ENCODE measurements at regions not wholly inside any gene's neighbourhood (a gene's known extent, or its start where the extent isn't known, plus 50 kb on each side); places are given as distances from the start of the nearest gene placed in this dataset.

DNA sequence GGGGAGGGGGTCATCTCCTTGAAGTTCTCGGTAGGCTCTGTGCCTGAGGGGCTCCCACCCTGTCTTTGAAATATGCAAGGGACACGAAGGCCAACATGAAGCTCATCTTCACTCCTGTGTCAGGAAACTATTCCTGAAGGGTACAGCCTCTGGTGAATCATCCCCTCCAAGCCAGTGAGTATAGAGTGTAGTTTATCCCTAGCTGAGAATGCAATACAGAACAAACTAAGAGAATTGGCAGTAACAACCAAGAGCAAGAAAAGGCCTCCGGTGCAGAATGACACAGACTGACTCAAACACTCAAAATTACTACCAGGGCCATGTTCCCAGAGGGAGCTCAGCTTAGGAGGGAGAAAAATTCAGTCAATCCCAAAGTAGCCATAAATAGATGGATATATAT is 413.3 kb downstream of the BCL11A start:
- TF ChIP-seq, protein P1, sequence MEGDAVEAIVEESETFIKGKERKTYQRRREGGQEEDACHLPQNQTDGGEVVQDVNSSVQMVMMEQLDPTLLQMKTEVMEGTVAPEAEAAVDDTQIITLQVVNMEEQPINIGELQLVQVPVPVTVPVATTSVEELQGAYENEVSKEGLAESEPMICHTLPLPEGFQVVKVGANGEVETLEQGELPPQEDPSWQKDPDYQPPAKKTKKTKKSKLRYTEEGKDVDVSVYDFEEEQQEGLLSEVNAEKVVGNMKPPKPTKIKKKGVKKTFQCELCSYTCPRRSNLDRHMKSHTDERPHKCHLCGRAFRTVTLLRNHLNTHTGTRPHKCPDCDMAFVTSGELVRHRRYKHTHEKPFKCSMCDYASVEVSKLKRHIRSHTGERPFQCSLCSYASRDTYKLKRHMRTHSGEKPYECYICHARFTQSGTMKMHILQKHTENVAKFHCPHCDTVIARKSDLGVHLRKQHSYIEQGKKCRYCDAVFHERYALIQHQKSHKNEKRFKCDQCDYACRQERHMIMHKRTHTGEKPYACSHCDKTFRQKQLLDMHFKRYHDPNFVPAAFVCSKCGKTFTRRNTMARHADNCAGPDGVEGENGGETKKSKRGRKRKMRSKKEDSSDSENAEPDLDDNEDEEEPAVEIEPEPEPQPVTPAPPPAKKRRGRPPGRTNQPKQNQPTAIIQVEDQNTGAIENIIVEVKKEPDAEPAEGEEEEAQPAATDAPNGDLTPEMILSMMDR (IDR thresholded peaks at IDR 0.05; ENCODE audit: low read depth, low read length): no peak
- no peak for DNase-seq (ENCODE audit: extremely low read depth, low read depth)

DNA sequence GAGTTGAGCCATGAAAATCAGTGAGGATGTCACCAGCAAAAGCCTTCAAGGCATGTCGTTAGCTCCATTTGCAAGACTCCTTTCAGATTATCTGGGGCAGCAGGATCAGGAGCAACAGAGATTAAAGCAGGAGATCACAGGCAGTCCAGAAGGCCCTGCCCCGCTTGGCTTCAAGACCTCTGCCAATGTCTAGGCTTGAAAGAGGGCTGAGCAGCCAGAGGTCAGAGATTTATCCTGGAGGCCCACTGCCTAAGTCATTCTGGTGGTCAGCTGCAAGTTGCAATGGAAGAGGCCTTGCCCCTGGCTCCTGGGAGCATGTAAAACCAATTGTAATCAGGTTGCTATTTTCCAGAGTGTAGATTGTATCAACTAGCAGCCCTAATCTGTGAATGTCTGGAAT is 416.5 kb downstream of the BCL11A start:
- TF ChIP-seq, protein P1 (IDR thresholded peaks at IDR 0.05; ENCODE audit: low read depth, low read length): no peak
- DNase-seq (ENCODE audit: extremely low read depth, low read depth): no peak

DNA sequence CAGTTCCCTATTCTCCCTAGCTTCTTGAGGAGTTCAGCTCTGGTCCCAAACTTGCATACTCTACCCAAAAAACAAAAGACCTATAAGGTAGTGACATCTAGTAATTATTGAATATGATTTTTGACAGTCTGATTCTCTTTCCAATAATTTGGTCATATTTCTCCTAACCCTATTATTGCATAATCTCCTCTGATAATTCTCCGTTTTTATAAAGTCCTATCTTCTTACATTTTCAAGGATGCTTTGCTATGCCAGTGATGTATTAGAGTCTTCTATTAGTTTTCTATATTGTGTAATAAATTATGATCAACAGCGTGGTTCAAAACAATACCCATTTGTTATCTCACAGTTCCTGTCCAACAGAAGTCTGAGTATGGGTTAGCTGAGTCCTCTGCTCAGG is 426.3 kb downstream of the BCL11A start:
- TF ChIP-seq, protein P1 (IDR thresholded peaks at IDR 0.05; ENCODE audit: low read depth, low read length): no peak
- no peak for DNase-seq (ENCODE audit: extremely low read depth, low read depth)

DNA sequence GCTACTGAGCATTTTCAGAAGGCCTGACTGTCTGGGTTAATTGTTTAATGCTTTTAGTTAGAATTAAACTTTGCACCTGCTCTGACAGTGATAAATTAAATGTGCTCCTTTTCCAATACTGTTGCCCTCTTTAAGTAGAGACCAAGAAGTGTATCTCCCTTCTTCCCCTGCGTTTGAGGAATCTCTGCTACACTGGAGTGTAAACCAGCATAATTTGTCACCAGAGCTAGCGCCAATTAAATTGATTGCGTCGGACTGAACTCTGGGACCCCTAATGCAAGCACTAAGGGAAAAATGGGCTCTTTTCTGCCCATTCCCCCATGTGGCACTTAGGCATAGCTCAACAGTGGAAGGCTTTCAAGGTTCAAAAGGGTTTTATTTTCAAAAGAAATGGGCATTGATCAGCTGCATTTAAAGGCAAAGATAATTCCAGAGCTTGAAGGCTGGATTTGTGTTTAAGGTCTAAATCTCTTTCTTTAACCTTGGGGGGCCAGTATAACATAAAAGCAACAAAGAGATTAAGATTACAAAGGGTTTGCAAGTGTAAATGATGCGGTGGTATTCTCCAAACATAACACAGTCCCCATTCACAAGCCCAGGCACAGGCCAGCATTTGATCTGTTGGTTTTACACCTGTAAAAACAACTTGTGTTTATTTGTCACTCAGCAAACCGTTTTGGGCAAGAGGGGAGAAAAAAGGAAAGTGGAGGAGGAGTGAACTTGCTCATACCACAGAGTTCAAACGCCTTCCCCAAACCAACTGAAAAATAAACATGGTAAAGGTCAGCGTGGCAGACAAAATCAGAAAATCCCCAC is 427.6 kb downstream of the BCL11A start:
- DNase-seq (ENCODE audit: extremely low read depth, low read depth): no peak
- TF ChIP-seq, protein P1 (IDR thresholded peaks at IDR 0.05; ENCODE audit: low read depth, low read length): no peak

DNA sequence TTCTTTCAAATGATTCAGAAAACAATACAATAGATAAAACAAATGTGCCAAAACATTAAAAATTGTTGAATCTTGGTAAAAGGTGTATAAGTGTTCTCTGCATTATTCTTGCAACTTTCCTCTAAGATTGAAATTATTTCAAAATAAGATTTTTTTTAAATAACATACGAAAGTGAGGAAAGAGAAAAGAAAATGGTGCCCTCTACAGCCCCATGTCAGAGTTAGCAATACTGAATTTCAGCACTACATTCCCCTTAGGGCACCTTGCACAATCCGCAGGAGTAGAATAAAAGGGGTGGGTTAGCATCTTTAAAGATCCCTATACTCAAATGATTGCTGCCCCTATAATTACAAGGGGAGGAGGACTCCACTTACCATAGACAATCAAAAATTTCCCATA is 433.7 kb downstream of the BCL11A start:
- DNase-seq (ENCODE audit: extremely low read depth, low read depth): no peak
- TF ChIP-seq, protein P1 (IDR thresholded peaks at IDR 0.05; ENCODE audit: low read depth, low read length): no peak

DNA sequence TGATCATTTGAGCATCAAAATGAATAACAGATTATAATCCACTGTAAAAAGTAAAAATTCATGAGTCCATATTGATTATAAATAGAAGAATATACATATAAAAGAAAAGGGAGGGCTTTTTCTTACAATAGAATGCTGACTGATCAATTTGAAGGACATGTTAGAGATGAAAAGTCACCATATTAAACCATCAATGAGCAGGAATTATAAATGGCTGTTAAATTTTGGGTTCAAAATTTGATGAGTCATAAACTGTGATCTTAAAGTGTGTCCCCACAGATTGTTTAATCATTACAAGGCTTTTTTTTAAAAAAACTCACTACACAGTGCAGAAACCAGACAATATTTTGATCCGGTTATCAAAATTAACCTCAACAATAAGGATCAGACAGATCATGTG is 434.5 kb downstream of the BCL11A start:
- TF ChIP-seq, protein P1 (IDR thresholded peaks at IDR 0.05; ENCODE audit: low read depth, low read length): no peak
- no peak for DNase-seq (ENCODE audit: extremely low read depth, low read depth)

DNA sequence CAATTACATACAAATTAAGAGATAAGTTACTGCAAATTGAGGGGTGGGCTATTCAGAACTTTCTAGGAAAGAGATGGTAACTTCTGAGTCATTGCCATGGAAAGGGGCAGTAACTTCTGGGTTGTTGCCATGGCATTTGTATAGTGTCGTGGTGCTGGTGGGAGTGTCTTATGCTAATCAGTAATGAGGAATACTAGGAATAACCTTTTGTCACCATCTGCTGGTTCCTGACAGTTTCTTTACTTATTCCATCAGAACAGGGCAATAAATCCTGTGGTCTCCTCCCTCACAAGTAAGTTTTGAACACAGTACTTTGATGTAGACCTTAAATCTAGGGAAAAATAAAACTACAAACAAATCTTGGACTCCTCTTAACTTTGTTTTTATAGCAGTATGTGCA is 435.4 kb downstream of the BCL11A start:
- no peak for DNase-seq (ENCODE audit: extremely low read depth, low read depth)
- TF ChIP-seq, protein P1 (IDR thresholded peaks at IDR 0.05; ENCODE audit: low read depth, low read length): no peak
